B cell (primary cell): ENCODE measurements at regions not wholly inside any gene's neighbourhood (a gene's known extent, or its start where the extent isn't known, plus 50 kb on each side); places are given as distances from the start of the nearest gene placed in this dataset.

Experiments used
- ATAC-seq: fragments of 200-7000 bp; cut with Tn5 transposase; one replicate; pipeline ENCODE4 v1.10.0; 2021; ENCODE audit warnings: low read depth, mild to moderate bottlenecking, moderate number of reproducible peaks, moderate library complexity
- CTCF ChIA-PET: fragments of 350-600 bp; sonication (Branson Sonifier 250); formaldehyde crosslinking; loops from one replicate; lab custom pipeline; 2021; ENCODE audit warnings: antibody characterized with exemption, inconsistent platforms; lab: Charles Lee
- POLR2A ChIA-PET: fragments of 350-600 bp; sonication (Branson Sonifier 250); formaldehyde crosslinking; loops from one replicate; lab custom pipeline; 2021; ENCODE audit warnings: antibody characterized with exemption; lab: Charles Lee
- DNase-seq: peaks from one replicate; pipeline ENCODE4 v3.0.0; 2013
- H2AFZ ChIP-seq: 2 replicates; pipeline ENCODE4 v1.6.1; 2012; ENCODE audit warnings: mild to moderate bottlenecking, low read depth, low read length; ENCODE audit not compliant: insufficient read depth, poor library complexity, severe bottlenecking
- H3K27ac ChIP-seq, 2 donors: 1 replicate in 1 of 2; 2 replicates in 1 of 2; pipeline ENCODE4 v1.5.1; 2012 to 2013; ENCODE audit warnings: low read length in 2 of 2, mild to moderate bottlenecking in 2 of 2, moderate library complexity in 1 of 2
- H3K27me3 ChIP-seq, 4 experiments: fragments of 200-600 bp in 1 of 4; sonication (generic) in 1 of 4; replicated peaks in 1 of 4; 1 replicate in 2 of 4; 2 replicates in 2 of 4; pipeline versions ENCODE4 v1.6.1 to v1.7.0; 2013 to 2016; ENCODE audit warnings: low read length in 3 of 4, mild to moderate bottlenecking in 2 of 4, mixed read lengths in 1 of 4, moderate library complexity in 1 of 4; ENCODE audit not compliant: insufficient read depth in 4 of 4, control insufficient read depth in 3 of 4; ENCODE audit errors: control extremely low read depth in 1 of 4
- H3K36me3 ChIP-seq, 2 experiments: replicated peaks in 1 of 2; 1 replicate in 1 of 2; 2 replicates in 1 of 2; pipeline versions ENCODE4 v1.6.1 to v1.7.1; 2013; ENCODE audit warnings: low read length in 1 of 2; ENCODE audit not compliant: insufficient read depth in 2 of 2, control insufficient read depth in 1 of 2; ENCODE audit errors: control extremely low read depth in 1 of 2, extremely low read depth in 1 of 2
- H3K4me1 ChIP-seq, 2 donors: fragments of 200-600 bp in 1 of 2; sonication (generic) in 1 of 2; 1 replicate in 1 of 2; 2 replicates in 1 of 2; pipeline versions ENCODE4 v1.5.1 to v1.6.1; 2013 to 2017; ENCODE audit warnings: low read length in 2 of 2; ENCODE audit not compliant: control insufficient read depth in 2 of 2, insufficient read depth in 2 of 2
- H3K4me2 ChIP-seq: replicated peaks from 2 replicates; pipeline ENCODE3; 2012; ENCODE audit warnings: mild to moderate bottlenecking, low read depth, low read length; ENCODE audit not compliant: poor library complexity, severe bottlenecking
- H3K4me3 ChIP-seq, 5 experiments: fragments of 200-600 bp in 1 of 5; sonication (generic) in 1 of 5; 1 replicate in 3 of 5; 2 replicates in 2 of 5; pipeline versions ENCODE4 v1.5.1 to v1.7.0; 2011 to 2016; ENCODE audit warnings: low read length in 4 of 5, mild to moderate bottlenecking in 4 of 5, low read depth in 2 of 5, control low read depth in 1 of 5, moderate library complexity in 1 of 5; ENCODE audit not compliant: insufficient read depth in 1 of 5; ENCODE audit errors: control extremely low read depth in 1 of 5, extremely low read depth in 1 of 5
- H3K79me2 ChIP-seq: fragments of 200-600 bp; sonication (generic); one replicate; pipeline ENCODE4 v1.6.0; 2016; ENCODE audit warnings: low read length; ENCODE audit not compliant: control insufficient read depth, insufficient read depth
- H3K9ac ChIP-seq: fragments of 200-600 bp; sonication (generic); 2 replicates; pipeline ENCODE4 v1.6.1; 2017; ENCODE audit warnings: mild to moderate bottlenecking, low read length, moderate library complexity
- H3K9me3 ChIP-seq, 3 donors: one replicate each; pipeline versions ENCODE4 v1.6.1 to v1.7.1; 2013; ENCODE audit warnings: low read length in 2 of 3; ENCODE audit not compliant: control insufficient read depth in 2 of 3, insufficient read depth in 1 of 3; ENCODE audit errors: control extremely low read depth in 1 of 3
- H4K20me1 ChIP-seq: 2 replicates; pipeline ENCODE4 v1.6.0; 2012; ENCODE audit warnings: mild to moderate bottlenecking, low read length; ENCODE audit not compliant: insufficient read depth, control insufficient read depth, poor library complexity, severe bottlenecking
- H3K27ac Mint-ChIP-seq: one replicate; pipeline ENCODE4 v1.8.0; 2021; ENCODE audit warnings: mixed read lengths
- H3K27me3 Mint-ChIP-seq: one replicate; pipeline ENCODE4 v1.8.0; 2021; ENCODE audit warnings: mixed read lengths
- H3K4me1 Mint-ChIP-seq: one replicate; pipeline ENCODE4 v1.8.0; 2021; ENCODE audit warnings: mixed read lengths
- H3K4me3 Mint-ChIP-seq: one replicate; pipeline ENCODE4 v1.8.0; 2021; ENCODE audit warnings: mixed read lengths
- H3K9me3 Mint-ChIP-seq: one replicate; pipeline ENCODE4 v1.8.0; 2022; ENCODE audit warnings: mixed read lengths; ENCODE audit not compliant: insufficient read depth
- EZH2 ChIP-seq: IDR thresholded peaks from 2 replicates; pipeline ENCODE4 v1.6.1; 2012; ENCODE audit warnings: borderline replicate concordance, low read depth, mild to moderate bottlenecking, moderate library complexity, low read length; ENCODE audit not compliant: insufficient read depth, poor library complexity, severe bottlenecking
- WGBS: methylation state at CpG from one replicate; pipeline ENCODE4 v1.1.5; 2013; ENCODE audit warnings: missing lambda C conversion rate; ENCODE audit not compliant: insufficient coverage; 5-methylcytosine and 5-hydroxymethylcytosine counted together
- intact Hi-C: fragments of 100-400 bp; cut with micrococcal nuclease; formaldehyde crosslinking; loops from one replicate; pipeline ENCODE4 v1.10.0; 2022
- TF ChIP-seq, protein P1 (sequence below): fragments of 200-600 bp; IDR thresholded peaks from one replicate; pipeline ENCODE4 v1.8.0; 2022; ENCODE audit warnings: antibody characterized with exemption, mild to moderate bottlenecking

GRCh38 chr7:9192969-9193368, 759.6 kb downstream of the NXPH1 start:
- TF ChIP-seq, protein P1, sequence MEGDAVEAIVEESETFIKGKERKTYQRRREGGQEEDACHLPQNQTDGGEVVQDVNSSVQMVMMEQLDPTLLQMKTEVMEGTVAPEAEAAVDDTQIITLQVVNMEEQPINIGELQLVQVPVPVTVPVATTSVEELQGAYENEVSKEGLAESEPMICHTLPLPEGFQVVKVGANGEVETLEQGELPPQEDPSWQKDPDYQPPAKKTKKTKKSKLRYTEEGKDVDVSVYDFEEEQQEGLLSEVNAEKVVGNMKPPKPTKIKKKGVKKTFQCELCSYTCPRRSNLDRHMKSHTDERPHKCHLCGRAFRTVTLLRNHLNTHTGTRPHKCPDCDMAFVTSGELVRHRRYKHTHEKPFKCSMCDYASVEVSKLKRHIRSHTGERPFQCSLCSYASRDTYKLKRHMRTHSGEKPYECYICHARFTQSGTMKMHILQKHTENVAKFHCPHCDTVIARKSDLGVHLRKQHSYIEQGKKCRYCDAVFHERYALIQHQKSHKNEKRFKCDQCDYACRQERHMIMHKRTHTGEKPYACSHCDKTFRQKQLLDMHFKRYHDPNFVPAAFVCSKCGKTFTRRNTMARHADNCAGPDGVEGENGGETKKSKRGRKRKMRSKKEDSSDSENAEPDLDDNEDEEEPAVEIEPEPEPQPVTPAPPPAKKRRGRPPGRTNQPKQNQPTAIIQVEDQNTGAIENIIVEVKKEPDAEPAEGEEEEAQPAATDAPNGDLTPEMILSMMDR, result no peak
- no peak for TF ChIP-seq EZH2
- no peaks in the 10 kb centered on the region for H3K27me3 ChIP-seq
- no peak overlapping the region for H3K27ac Mint-ChIP-seq

DNA sequence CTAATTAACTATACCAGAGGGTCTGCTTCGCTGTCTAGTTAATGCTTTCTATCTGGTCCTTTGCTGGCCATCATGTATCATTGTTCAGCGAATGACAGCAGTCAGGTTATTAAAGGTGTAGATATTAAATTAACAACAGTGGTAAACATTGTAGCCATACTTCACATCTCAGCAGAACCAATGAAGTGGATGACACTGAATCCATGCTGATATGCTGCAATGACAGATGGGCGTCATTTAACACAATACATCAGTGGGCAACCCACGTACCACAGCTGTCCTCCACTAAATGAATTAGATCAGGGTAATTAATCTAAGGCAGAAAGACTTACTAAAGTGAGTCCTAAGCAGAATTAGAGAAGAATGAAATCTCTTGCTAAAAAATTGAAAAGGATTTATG, 767.2 kb downstream of the NXPH1 start:
- no peak for ATAC-seq
- intact Hi-C loops, result no loop called here
- H3K4me3 Mint-ChIP-seq, result no peak overlapping the region

More at GRCh38 chr7:9192969-9193368, 759.6 kb downstream of the NXPH1 start:
- Histone ChIP-seq H2AFZ (no peak overlapping the region), H3K79me2 (no peaks in the 10 kb centered on the region), H3K4me2 (no peak overlapping the region), H3K36me3 (no peaks in the 10 kb centered on the region), H3K9ac (no peak overlapping the region), H3K4me3 (no peak overlapping the region), H3K4me1 (no peaks in the 10 kb centered on the region), H4K20me1 (no peaks in the 10 kb centered on the region), H3K9me3 (peaks cover 0 to 4% (median 2%) of the 10 kb centered on the region in 3 donors), H3K27ac (no peak overlapping the region)
- ChIA-PET CTCF (no interaction called here), POLR2A (no interaction called here)
- Mint-ChIP-seq H3K9me3 (no peaks in the 10 kb centered on the region), H3K4me3 (no peak overlapping the region), H3K4me1 (no peaks in the 10 kb centered on the region), H3K27me3 (no peaks in the 10 kb centered on the region)
- WGBS, result no CpG with 5 or more reads among the region's 2 CpGs
- intact Hi-C loops, result no loop called here
- ATAC-seq (no peak), DNase-seq (no peak)

More for the DNA sequence above, 767.2 kb downstream of the NXPH1 start:
- H3K4me1 Mint-ChIP-seq, result no peaks in the 10 kb centered on the region
- TF ChIP-seq EZH2, result no peak
- TF ChIP-seq, protein P1, result no peak
- Histone ChIP-seq H3K9me3 (no peaks in the 10 kb centered on the region), H3K9ac (no peak overlapping the region), H3K4me3 (no peak overlapping the region), H3K27me3 (no peaks in the 10 kb centered on the region), H4K20me1 (no peaks in the 10 kb centered on the region), H2AFZ (no peak overlapping the region), H3K79me2 (no peaks in the 10 kb centered on the region), H3K27ac (no peak overlapping the region), H3K36me3 (no peaks in the 10 kb centered on the region), H3K4me1 (no peaks in the 10 kb centered on the region), H3K4me2 (no peak overlapping the region)
- no peaks in the 10 kb centered on the region for H3K27me3 Mint-ChIP-seq
- WGBS, result no CpG with 5 or more reads among the region's 4 CpGs
- DNase-seq, result no peak
- CTCF ChIA-PET, result no interaction called here
- no peaks in the 10 kb centered on the region for H3K9me3 Mint-ChIP-seq
- no peak overlapping the region for H3K27ac Mint-ChIP-seq
- POLR2A ChIA-PET, result no interaction called here
